PC-9 (cell line): ENCODE measurements at regions not wholly inside any gene's neighbourhood (a gene's known extent, or its start where the extent isn't known, plus 50 kb on each side); places are given as distances from the start of the nearest gene placed in this dataset.

Source experiments
- BruUV-seq: library from RNA; stranded (reverse); fragments of 400-500 nt; replicated peaks from 2 replicates; lab custom pipeline; 2021; lab: Mats Ljungman, UMichigan
- CTCF ChIA-PET: fragments of 300-600 bp; sonication (Branson Sonifier 250); formaldehyde crosslinking; loops from one replicate; lab custom pipeline; 2022; ENCODE audit warnings: antibody characterized with exemption; lab: Charles Lee
- POLR2A ChIA-PET: fragments of 300-600 bp; sonication (Branson Sonifier 250); formaldehyde crosslinking; loops from one replicate; lab custom pipeline; 2022; ENCODE audit warnings: antibody characterized with exemption; ENCODE audit not compliant: unreplicated experiment; lab: Charles Lee
- DNase-seq, 2 experiments: peaks; one replicate each; pipeline versions ENCODE4 v3.0.0 to v3.0.0-alpha.2; 2015 to 2022; ENCODE audit warnings: mixed read lengths in 1 of 2
- H2AFZ ChIP-seq: fragments of 200-600 bp; sonication (generic); 2 replicates; pipeline ENCODE4 v1.8.1; 2017; ENCODE audit warnings: antibody characterized with exemption
- H3F3A ChIP-seq: fragments of 200-600 bp; sonication (generic); 2 replicates; pipeline ENCODE4 v1.8.1; 2017; ENCODE audit warnings: antibody characterized with exemption, mild to moderate bottlenecking, low read depth; ENCODE audit not compliant: insufficient read depth
- H3K27ac ChIP-seq: fragments of 200-600 bp; sonication (generic); 2 replicates; pipeline ENCODE4 v1.6.1; 2016; ENCODE audit warnings: mixed run types
- H3K27me3 ChIP-seq: fragments of 200-600 bp; sonication (generic); 2 replicates; pipeline ENCODE4 v1.6.1; 2016; ENCODE audit warnings: low read depth, mixed run types; ENCODE audit not compliant: insufficient read depth
- H3K36me3 ChIP-seq: fragments of 200-600 bp; sonication (generic); 2 replicates; pipeline ENCODE4 v1.6.1; 2016; ENCODE audit warnings: low read depth, mixed run types
- H3K4me1 ChIP-seq: fragments of 200-600 bp; sonication (generic); replicated peaks from 2 replicates; pipeline ENCODE4 v1.6.1; 2016; ENCODE audit warnings: mixed run types; ENCODE audit not compliant: insufficient read depth
- H3K4me2 ChIP-seq: fragments of 200-600 bp; sonication (generic); 2 replicates; pipeline ENCODE4 v1.6.1; 2017; ENCODE audit warnings: mixed run types
- H3K4me3 ChIP-seq: fragments of 200-600 bp; sonication (generic); 2 replicates; pipeline ENCODE4 v1.6.1; 2016; ENCODE audit warnings: mixed run types
- H3K79me2 ChIP-seq: fragments of 200-600 bp; sonication (generic); 2 replicates; pipeline ENCODE4 v1.6.1; 2017; ENCODE audit warnings: low read depth, mixed run types
- H3K9me2 ChIP-seq: fragments of 200-600 bp; sonication (generic); 2 replicates; pipeline ENCODE4 v1.8.1; 2017; ENCODE audit warnings: mild to moderate bottlenecking; ENCODE audit not compliant: insufficient read depth
- H3K9me3 ChIP-seq: fragments of 200-600 bp; sonication (generic); 2 replicates; pipeline ENCODE4 v1.8.1; 2016; ENCODE audit warnings: low read depth; ENCODE audit not compliant: insufficient read depth
- H4K20me1 ChIP-seq: fragments of 200-600 bp; sonication (generic); 2 replicates; pipeline ENCODE4 v1.8.1; 2017; ENCODE audit not compliant: insufficient read depth
- CTCF ChIP-seq: fragments of 200-600 bp; sonication (generic); conservative IDR thresholded peaks from 2 replicates; pipeline ENCODE4 v1.6.1; 2017; ENCODE audit warnings: mixed run types, antibody characterized with exemption, mild to moderate bottlenecking, moderate library complexity
- EZH2 ChIP-seq: fragments of 200-600 bp; sonication (generic); IDR thresholded peaks from 2 replicates; pipeline ENCODE4 v1.8.0; 2017; ENCODE audit warnings: antibody characterized with exemption, low read depth
- intact Hi-C: fragments of 100-400 bp; cut with micrococcal nuclease; formaldehyde crosslinking; loops from one replicate; pipeline ENCODE4 v1.10.0; 2022; ENCODE audit not compliant: unreplicated experiment

GRCh38 chr18:77711096-77711495 is 461.4 kb downstream of the GALR1 start:
- TF ChIP-seq EZH2 (no peak), CTCF (no peak; the same call in 1 of the 2 replicates)
- CTCF ChIA-PET = interaction anchor here (0.5 kb wide), 1 partner anchor 976 kb away, joined by 3 read pairs; no protein-coding TSS in a partner anchor
- intact Hi-C loops = no loop called here

GRCh38 chr18:77714716-77715115 is 465.1 kb downstream of the GALR1 start:
- H3K36me3 ChIP-seq = no peaks in the 10 kb centered on the region
- no peaks in the 10 kb centered on the region for H3K4me1 ChIP-seq
- no peak overlapping the region for H2AFZ ChIP-seq
- H3K4me3 ChIP-seq = no peak overlapping the region
- POLR2A ChIA-PET = no interaction called here
- no peaks in the 10 kb centered on the region for H3K9me3 ChIP-seq
- intact Hi-C loops = no loop called here
- DNase-seq = no peak
- BruUV-seq = no TSS peak
- H3K79me2 ChIP-seq = no peaks in the 10 kb centered on the region
- no peak for TF ChIP-seq EZH2
- no peak for TF ChIP-seq CTCF
- CTCF ChIA-PET = no interaction called here
- no peaks in the 10 kb centered on the region for H3F3A ChIP-seq
- no peaks in the 10 kb centered on the region for H3K9me2 ChIP-seq
- H3K27me3 ChIP-seq = peaks cover 23% of the 10 kb centered on the region; the same call in 1 of the 2 replicates
- no peaks in the 10 kb centered on the region for H4K20me1 ChIP-seq
- H3K27ac ChIP-seq = no peak overlapping the region
- no peak overlapping the region for H3K4me2 ChIP-seq

More at GRCh38 chr18:77711096-77711495, 461.4 kb downstream of the GALR1 start:
- H3K4me2 ChIP-seq = no peak overlapping the region
- H3K9me2 ChIP-seq = no peaks in the 10 kb centered on the region
- POLR2A ChIA-PET = no interaction called here
- H3K36me3 ChIP-seq = no peaks in the 10 kb centered on the region
- peaks cover 8% of the 10 kb centered on the region; the same call in 1 of the 2 replicates for H3K27me3 ChIP-seq
- no peaks in the 10 kb centered on the region for H4K20me1 ChIP-seq
- H3K27ac ChIP-seq = no peak overlapping the region
- no TSS peak for BruUV-seq
- no peak for DNase-seq
- H3K4me3 ChIP-seq = no peak overlapping the region
- no peaks in the 10 kb centered on the region for H3K4me1 ChIP-seq
- no peaks in the 10 kb centered on the region for H3K9me3 ChIP-seq
- no peaks in the 10 kb centered on the region for H3K79me2 ChIP-seq
- no peak overlapping the region for H2AFZ ChIP-seq
- H3F3A ChIP-seq = no peaks in the 10 kb centered on the region

GRCh38 chr18:77716282-77716681 is 466.6 kb downstream of the GALR1 start:
- BruUV-seq = no TSS peak

More at GRCh38 chr18:77716282-77716681, 466.6 kb downstream of the GALR1 start:
- no peaks in the 10 kb centered on the region for H3K4me1 ChIP-seq
- TF ChIP-seq CTCF = no peak
- no peak for TF ChIP-seq EZH2
- no peak overlapping the region for H3K4me3 ChIP-seq
- no peaks in the 10 kb centered on the region for H3F3A ChIP-seq
- no peaks in the 10 kb centered on the region for H3K9me2 ChIP-seq
- no peaks in the 10 kb centered on the region for H4K20me1 ChIP-seq
- H3K4me2 ChIP-seq = no peak overlapping the region
- no peak for DNase-seq
- no peaks in the 10 kb centered on the region for H3K79me2 ChIP-seq
- CTCF ChIA-PET = no interaction called here
- H3K9me3 ChIP-seq = no peaks in the 10 kb centered on the region
- H3K36me3 ChIP-seq = no peaks in the 10 kb centered on the region
- intact Hi-C loops = no loop called here
- peaks cover 25% of the 10 kb centered on the region; the same call in 1 of the 2 replicates for H3K27me3 ChIP-seq
- POLR2A ChIA-PET = no interaction called here
- no peak overlapping the region for H2AFZ ChIP-seq
- no peak overlapping the region for H3K27ac ChIP-seq
